Body of pancreas (tissue), 4 donors: ENCODE measurements at regions not wholly inside any gene's neighbourhood (a gene's known extent, or its start where the extent isn't known, plus 50 kb on each side); places are given as distances from the start of the nearest gene placed in this dataset.

Experiments
- CTCF ChIP-seq, 7 experiments: fragments of 450-650 bp in 4 of 7; fragments of 200-600 bp in 3 of 7; sonication (generic) in 3 of 7; IDR thresholded peaks; one replicate each; pipeline ENCODE4 v1.5.1; 2016 to 2019; ENCODE audit warnings: antibody characterized with exemption in 7 of 7
- POLR2A ChIP-seq, 3 donors: fragments of 450-650 bp; IDR thresholded peaks; one replicate each; pipeline ENCODE4 v1.6.1; 2016; ENCODE audit warnings: antibody characterized with exemption in 3 of 3, mild to moderate bottlenecking in 2 of 3

- no peak for TF ChIP-seq POLR2A (IDR thresholded peaks at IDR 0.05)
- TF ChIP-seq CTCF (IDR thresholded peaks at IDR 0.05) = no peak
These were observed 960.3 kb upstream of the SLC39A10 start for GRCh38 chr2:194696690-194697089.
